ENCODE measurements at regions not wholly inside any gene's neighbourhood (a gene's known extent, or its start where the extent isn't known, plus 50 kb on each side); places are given as distances from the start of the nearest gene placed in this dataset.

DNA sequence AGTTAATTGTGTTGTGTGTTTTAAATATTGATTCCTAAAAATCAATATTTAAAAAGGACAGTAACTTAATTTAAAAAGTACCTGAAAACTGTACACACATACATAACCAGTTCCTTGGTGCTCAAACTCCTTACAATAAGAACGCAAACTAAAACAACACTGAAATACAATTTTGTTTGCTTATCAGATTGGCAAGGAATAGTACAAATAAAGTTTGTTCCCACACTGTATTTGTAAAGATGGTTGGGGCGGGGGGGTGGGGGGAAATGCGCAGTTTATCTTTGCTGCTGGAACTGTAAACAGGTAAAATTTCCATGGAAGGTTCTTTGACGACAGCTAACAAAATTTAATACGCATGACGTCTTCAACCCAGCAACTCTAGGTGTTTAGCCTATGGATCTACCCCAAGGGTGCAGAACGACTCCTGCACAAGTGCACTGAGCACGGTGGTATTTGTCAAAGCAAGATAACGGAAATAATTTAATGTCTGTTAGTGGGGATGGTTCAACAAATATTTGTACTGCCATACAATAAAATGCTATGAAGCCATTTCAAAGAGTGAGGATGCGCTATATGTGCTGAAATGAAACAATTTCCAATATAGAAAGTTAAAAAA is 96.5 kb downstream of the ING1 start:
- no peaks in the 10 kb centered on the region for H3K4me1 ChIP-seq (ENCODE audit: insufficient read depth)
- H3K27ac ChIP-seq = no peak overlapping the region
- H3K4me3 ChIP-seq = no peak overlapping the region
- TF ChIP-seq, protein P1, sequence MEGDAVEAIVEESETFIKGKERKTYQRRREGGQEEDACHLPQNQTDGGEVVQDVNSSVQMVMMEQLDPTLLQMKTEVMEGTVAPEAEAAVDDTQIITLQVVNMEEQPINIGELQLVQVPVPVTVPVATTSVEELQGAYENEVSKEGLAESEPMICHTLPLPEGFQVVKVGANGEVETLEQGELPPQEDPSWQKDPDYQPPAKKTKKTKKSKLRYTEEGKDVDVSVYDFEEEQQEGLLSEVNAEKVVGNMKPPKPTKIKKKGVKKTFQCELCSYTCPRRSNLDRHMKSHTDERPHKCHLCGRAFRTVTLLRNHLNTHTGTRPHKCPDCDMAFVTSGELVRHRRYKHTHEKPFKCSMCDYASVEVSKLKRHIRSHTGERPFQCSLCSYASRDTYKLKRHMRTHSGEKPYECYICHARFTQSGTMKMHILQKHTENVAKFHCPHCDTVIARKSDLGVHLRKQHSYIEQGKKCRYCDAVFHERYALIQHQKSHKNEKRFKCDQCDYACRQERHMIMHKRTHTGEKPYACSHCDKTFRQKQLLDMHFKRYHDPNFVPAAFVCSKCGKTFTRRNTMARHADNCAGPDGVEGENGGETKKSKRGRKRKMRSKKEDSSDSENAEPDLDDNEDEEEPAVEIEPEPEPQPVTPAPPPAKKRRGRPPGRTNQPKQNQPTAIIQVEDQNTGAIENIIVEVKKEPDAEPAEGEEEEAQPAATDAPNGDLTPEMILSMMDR (IDR thresholded peaks at IDR 0.05) = no peak
- TF ChIP-seq EP300 (IDR thresholded peaks at IDR 0.05) (no peak), POLR2A (IDR thresholded peaks at IDR 0.05) (no peak)
- H3K9me3 ChIP-seq = no peaks in the 10 kb centered on the region
- no peak for DNase-seq
- H3K27me3 ChIP-seq = no peaks in the 10 kb centered on the region
- intact Hi-C loops (cut with DNase I) = loop anchor here in 1 of 4 donors (10.0 kb wide), 2 partner anchors 95 to 215 kb away; partner anchors contain the start of gene ING1
- no peaks in the 10 kb centered on the region for H3K36me3 ChIP-seq
- 75 to 80% (median 79%) methylated on average over 10 of the region's 10 CpGs for WGBS, 3 donors

DNA sequence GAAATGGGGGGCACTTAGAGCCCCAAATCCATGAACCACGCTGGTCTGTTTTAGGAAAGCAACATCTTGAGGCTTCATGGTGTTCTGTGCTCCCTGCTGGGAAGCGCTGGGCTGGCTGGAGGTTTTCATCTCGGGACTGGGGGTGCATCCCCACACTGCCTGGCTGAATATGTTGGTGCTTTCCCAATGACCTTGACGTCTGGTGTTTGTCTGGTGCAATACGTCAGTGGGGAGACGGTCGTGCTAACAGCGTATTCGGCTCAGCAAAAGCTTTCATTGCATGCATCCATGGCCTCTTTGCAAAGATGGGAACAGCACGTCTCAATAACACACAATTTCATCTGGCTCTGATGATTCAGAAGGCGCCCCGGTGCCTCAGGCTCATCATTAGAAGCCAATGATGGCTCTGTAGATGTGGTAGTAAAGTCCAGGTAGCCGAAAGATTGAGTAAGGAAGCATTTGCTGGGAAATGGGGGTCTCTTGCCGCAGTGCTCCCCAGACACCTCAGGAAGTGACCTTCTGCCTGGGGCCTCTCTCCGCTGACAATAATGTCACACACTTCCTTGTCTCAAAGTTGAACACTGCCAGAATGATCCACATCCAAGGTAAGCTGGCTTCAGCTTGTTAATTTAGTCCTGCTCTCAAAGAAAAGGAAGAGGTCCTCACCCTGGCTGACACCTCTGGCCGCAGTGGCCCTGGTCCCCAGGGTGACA is 97.7 kb downstream of the ING1 start:
- H3K36me3 ChIP-seq = no peaks in the 10 kb centered on the region
- H3K4me1 ChIP-seq (ENCODE audit: insufficient read depth) = no peaks in the 10 kb centered on the region
- TF ChIP-seq POLR2A (IDR thresholded peaks at IDR 0.05) (no peak), EP300 (IDR thresholded peaks at IDR 0.05) (no peak)
- TF ChIP-seq, protein P1 (IDR thresholded peaks at IDR 0.05) = no peak
- H3K27ac ChIP-seq = no peak overlapping the region
- H3K4me3 ChIP-seq = no peak overlapping the region
- no peaks in the 10 kb centered on the region for H3K9me3 ChIP-seq
- 84 to 87% (median 86%) methylated on average over 16 of the region's 16 CpGs for WGBS, 3 donors
- H3K27me3 ChIP-seq = no peaks in the 10 kb centered on the region
- intact Hi-C loops (cut with DNase I) = loop anchor here in 1 of 4 donors (10.0 kb wide), 2 partner anchors 96 to 216 kb away; partner anchors contain the start of gene ING1
- DNase-seq = no peak

DNA sequence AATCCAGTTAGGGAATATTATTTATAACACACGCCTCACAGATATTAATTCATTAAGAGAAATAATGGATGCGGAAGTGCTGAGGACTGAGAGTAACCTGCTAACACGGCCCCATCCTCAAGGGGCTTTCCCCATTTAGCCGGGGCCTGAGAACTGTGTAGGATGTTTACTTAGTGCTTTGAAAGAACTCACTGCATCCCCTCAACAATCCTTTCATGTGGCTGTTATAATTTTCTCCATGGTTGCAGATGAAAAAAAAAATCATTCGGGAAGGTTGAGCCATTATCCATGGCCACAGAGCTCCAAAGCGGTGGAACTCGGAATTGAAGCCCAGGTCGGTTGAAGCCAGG is 98.2 kb downstream of the ING1 start:
- 75 to 81% (median 77%) methylated on average over 8 of the region's 8 CpGs for WGBS, 3 donors
- no peaks in the 10 kb centered on the region for H3K36me3 ChIP-seq
- H3K9me3 ChIP-seq = no peaks in the 10 kb centered on the region
- intact Hi-C loops (cut with DNase I) = loop anchor here in 1 of 4 donors (10.0 kb wide), 2 partner anchors 97 to 217 kb away; partner anchors contain the start of gene ING1
- TF ChIP-seq, protein P1 (IDR thresholded peaks at IDR 0.05) = no peak
- TF ChIP-seq POLR2A (IDR thresholded peaks at IDR 0.05) = no peak
- TF ChIP-seq EP300 (IDR thresholded peaks at IDR 0.05) = no peak
- no peak for DNase-seq
- H3K4me3 ChIP-seq = no peak overlapping the region
- no peak overlapping the region for H3K27ac ChIP-seq
- no peaks in the 10 kb centered on the region for H3K27me3 ChIP-seq
- H3K4me1 ChIP-seq (ENCODE audit: insufficient read depth) = no peaks in the 10 kb centered on the region

DNA sequence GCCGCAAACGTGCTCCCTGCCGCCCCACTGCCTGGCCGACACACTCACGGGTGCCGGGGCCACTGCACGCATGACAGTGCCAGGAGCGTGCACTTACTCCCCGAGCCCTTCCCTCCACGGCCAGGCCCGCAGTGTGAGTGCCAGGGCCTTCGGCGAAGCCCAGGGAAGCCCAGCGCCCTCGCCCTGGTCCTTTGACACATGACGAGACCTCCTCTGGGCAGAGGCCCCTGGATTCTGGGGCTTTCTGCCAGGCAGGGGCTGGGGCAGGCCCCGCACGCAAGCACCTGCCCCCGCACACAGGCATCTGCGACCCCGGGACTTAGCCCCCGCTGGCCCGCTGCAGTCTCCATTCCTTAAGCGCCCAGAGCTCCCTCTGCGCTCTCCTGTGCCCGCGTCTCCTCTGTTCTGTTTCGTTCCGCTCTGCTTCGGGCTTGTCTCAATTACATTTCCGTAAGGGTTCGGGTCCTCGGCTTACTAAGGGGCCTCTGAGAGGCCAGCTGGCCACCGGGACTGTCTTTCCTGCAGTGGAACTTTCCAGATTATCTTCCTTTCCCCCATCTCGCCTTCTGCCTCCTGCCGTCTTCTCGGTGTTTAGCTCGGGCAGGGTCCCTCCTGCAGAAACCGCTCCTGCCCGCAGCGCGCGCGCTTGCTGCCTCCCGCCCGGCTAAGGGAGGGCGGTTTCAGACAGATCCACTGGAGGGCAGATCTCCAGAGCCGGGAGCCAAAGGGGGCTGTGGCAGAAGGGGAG is 98.8 kb downstream of the ING1 start:
- WGBS, 3 donors = 36 to 51% (median 50%) methylated on average over 45 to 48 of the region's 48 CpGs
- no peaks in the 10 kb centered on the region for H3K9me3 ChIP-seq
- H3K27me3 ChIP-seq = no peaks in the 10 kb centered on the region
- H3K27ac ChIP-seq = no peak overlapping the region
- TF ChIP-seq, protein P1 (IDR thresholded peaks at IDR 0.05) = no peak
- TF ChIP-seq EP300 (IDR thresholded peaks at IDR 0.05) (no peak), POLR2A (IDR thresholded peaks at IDR 0.05) (no peak)
- peak overlapping the region; percentile 24 for H3K4me3 ChIP-seq
- intact Hi-C loops (cut with DNase I) = loop anchor here in 1 of 4 donors (10.0 kb wide), 2 partner anchors 97 to 217 kb away; partner anchors contain the start of gene ING1
- no peak for DNase-seq
- H3K36me3 ChIP-seq = no peaks in the 10 kb centered on the region
- H3K4me1 ChIP-seq (ENCODE audit: insufficient read depth) = no peaks in the 10 kb centered on the region
